ENCODE measurements at regions not wholly inside any gene's neighbourhood (a gene's known extent, or its start where the extent isn't known, plus 50 kb on each side); places are given as distances from the start of the nearest gene placed in this dataset.

DNA sequence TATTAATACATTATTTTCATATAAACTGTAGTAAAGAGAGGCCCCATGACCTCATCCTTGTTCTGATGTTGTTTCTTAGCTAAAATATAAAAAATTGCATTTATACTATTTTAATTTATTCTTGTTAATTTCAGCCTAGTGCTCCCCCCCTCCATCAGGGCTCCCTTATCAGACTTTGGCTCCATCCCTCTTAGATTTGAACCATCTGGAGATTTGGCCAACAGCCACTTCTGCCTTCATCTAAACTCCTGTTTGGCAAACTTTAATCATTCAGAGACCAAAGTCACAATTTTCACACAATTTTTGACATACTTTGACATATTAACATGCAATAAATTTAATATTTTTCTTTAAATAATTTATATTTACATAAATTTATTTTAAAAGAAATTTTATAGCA is 569.3 kb downstream of the TDRD15 start:
- TF ChIP-seq, protein P1, sequence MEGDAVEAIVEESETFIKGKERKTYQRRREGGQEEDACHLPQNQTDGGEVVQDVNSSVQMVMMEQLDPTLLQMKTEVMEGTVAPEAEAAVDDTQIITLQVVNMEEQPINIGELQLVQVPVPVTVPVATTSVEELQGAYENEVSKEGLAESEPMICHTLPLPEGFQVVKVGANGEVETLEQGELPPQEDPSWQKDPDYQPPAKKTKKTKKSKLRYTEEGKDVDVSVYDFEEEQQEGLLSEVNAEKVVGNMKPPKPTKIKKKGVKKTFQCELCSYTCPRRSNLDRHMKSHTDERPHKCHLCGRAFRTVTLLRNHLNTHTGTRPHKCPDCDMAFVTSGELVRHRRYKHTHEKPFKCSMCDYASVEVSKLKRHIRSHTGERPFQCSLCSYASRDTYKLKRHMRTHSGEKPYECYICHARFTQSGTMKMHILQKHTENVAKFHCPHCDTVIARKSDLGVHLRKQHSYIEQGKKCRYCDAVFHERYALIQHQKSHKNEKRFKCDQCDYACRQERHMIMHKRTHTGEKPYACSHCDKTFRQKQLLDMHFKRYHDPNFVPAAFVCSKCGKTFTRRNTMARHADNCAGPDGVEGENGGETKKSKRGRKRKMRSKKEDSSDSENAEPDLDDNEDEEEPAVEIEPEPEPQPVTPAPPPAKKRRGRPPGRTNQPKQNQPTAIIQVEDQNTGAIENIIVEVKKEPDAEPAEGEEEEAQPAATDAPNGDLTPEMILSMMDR (IDR thresholded peaks at IDR 0.05; ENCODE audit: insufficient read depth, low read length): no peak
- H3K4me3 ChIP-seq (ENCODE audit: low read depth, low read length): no peak overlapping the region
- DNase-seq (ENCODE audit: low read depth): no peak

- DNase-seq (ENCODE audit: low read depth): no peak
- no peak overlapping the region for H3K4me3 ChIP-seq (ENCODE audit: low read depth, low read length)
- TF ChIP-seq, protein P1 (IDR thresholded peaks at IDR 0.05; ENCODE audit: insufficient read depth, low read length): no peak
These were observed 570.5 kb downstream of the TDRD15 start for GRCh38 chr2:21694079-21694878.

DNA sequence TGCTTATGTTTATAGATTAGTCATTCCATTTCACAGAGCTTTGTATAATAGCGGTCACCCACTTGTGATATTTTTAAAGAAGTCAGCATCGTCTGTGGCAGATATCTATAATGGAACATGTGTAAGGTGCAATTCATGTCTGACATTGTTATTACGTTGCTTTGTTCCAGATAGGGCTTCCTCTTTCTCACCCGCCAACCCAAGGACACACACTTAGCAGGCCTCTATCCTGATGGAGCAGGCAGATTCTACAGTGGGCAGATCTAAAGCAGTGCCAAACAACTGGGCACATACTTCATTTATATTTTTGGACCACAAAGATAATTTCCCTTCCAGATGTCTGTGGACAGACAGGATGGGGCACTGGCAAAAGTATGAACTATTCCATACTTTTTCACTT is 573.1 kb downstream of the TDRD15 start:
- no peak overlapping the region for H3K4me3 ChIP-seq (ENCODE audit: low read depth, low read length)
- TF ChIP-seq, protein P1 (IDR thresholded peaks at IDR 0.05; ENCODE audit: insufficient read depth, low read length): no peak
- no peak for DNase-seq (ENCODE audit: low read depth)

DNA sequence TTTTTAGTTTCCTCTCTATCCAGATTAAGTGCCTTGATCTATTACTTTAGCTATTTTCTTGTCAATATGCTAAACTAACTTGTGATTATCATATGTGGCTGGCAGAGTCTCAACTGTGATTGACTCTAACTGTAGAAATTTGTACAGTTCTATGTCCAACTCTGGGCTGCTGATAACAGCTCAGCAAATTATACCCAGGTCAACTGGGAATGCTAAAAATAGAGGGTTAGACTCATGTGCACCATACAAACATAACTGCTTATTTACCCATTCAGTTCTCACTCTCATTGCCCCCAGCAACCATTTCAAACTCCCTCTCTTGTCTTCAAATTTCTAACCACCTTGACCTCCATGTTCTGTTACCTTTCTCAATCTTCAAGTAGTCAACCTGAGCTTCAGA is 576.9 kb downstream of the TDRD15 start:
- H3K4me3 ChIP-seq (ENCODE audit: low read depth, low read length): no peak overlapping the region
- TF ChIP-seq, protein P1 (IDR thresholded peaks at IDR 0.05; ENCODE audit: insufficient read depth, low read length): no peak

GRCh38 chr2:21710031-21710430 is 586.3 kb downstream of the TDRD15 start:
- no peak overlapping the region for H3K4me3 ChIP-seq (ENCODE audit: low read depth, low read length)
- TF ChIP-seq, protein P1 (IDR thresholded peaks at IDR 0.05; ENCODE audit: insufficient read depth, low read length): no peak
- no peak for DNase-seq (ENCODE audit: low read depth)

More for the DNA sequence above, 576.9 kb downstream of the TDRD15 start:
- DNase-seq (ENCODE audit: low read depth): no peak

GRCh38 chr2:21710496-21710895 is 586.7 kb downstream of the TDRD15 start:
- no peak for DNase-seq (ENCODE audit: low read depth)
- no peak overlapping the region for H3K4me3 ChIP-seq (ENCODE audit: low read depth, low read length)
- TF ChIP-seq, protein P1 (IDR thresholded peaks at IDR 0.05; ENCODE audit: insufficient read depth, low read length): no peak

DNA sequence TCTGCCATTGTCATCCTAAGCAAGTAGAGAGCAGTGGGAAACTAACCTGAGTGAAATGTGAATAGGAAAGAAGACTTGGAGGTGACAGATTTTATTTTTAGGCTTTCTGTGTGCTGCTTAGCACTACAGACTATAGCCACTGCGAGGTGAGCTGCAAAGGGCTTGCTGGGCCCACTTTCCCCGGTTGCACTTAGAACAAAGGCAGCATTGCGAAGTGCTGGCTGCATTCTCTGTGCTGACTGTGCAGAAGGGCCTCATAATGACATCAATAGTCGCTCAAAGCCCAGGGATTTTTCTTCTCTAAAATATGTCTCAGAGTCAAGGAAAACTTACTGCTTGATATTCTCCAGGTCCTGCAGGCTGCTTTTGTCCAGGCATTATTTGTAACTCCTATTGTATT is 592.1 kb downstream of the TDRD15 start:
- H3K4me3 ChIP-seq (ENCODE audit: low read depth, low read length): no peak overlapping the region
- TF ChIP-seq, protein P1 (IDR thresholded peaks at IDR 0.05; ENCODE audit: insufficient read depth, low read length): no peak
- DNase-seq (ENCODE audit: low read depth): no peak

Data from fibroblast of the aortic adventitia (primary cell).